ENCODE measurements at regions not wholly inside any gene's neighbourhood (a gene's known extent, or its start where the extent isn't known, plus 50 kb on each side); places are given as distances from the start of the nearest gene placed in this dataset.

DNA sequence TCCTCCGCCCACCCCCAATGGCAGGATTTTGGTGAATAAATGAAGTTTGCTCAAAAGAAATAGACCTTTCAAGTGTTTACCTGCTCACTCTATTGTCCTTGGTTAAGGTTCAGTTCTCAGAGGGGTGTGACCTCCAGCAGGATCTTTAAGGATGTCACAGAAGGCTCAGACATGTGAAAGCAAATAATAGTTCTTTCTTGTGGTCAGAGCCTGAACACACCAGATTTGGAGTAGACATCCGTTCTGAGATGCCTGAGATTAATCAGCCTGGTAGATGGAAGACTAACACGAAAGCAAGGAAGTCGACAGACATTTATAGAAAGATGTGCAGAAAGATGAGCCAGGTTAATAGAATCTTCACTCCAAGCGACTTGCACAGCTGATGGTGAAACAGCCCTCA is 557.9 kb upstream of the CDH11 start:
- TF ChIP-seq ZNF263 (CRISPR knock-in tag; IDR thresholded peaks at IDR 0.05) (no peak), EED (CRISPR knock-in tag; IDR thresholded peaks at IDR 0.05) (no peak), ZBTB21 (CRISPR knock-in tag; IDR thresholded peaks at IDR 0.05) (no peak), SP140L (CRISPR knock-in tag; IDR thresholded peaks at IDR 0.05; ENCODE audit: borderline replicate concordance) (no peak), ZNF556 (CRISPR knock-in tag; IDR thresholded peaks at IDR 0.05; ENCODE audit: borderline replicate concordance) (no peak), GTF2F1 (IDR thresholded peaks at IDR 0.05; ENCODE audit: low read length) (no peak), MTA3 (CRISPR knock-in tag; IDR thresholded peaks at IDR 0.05) (no peak), ZFP41 (CRISPR knock-in tag; IDR thresholded peaks at IDR 0.05; ENCODE audit: borderline replicate concordance) (no peak), HOXA3 (CRISPR knock-in tag; IDR thresholded peaks at IDR 0.05) (no peak), ZNF501 (CRISPR knock-in tag; IDR thresholded peaks at IDR 0.05) (no peak), ATF7-NPFF (CRISPR knock-in tag; IDR thresholded peaks at IDR 0.05; ENCODE audit: low read depth) (no peak), ZNF879 (CRISPR knock-in tag; IDR thresholded peaks at IDR 0.05) (no peak), KDM2A (CRISPR knock-in tag; IDR thresholded peaks at IDR 0.05; ENCODE audit: borderline replicate concordance, low read depth) (no peak), YY1 (IDR thresholded peaks at IDR 0.05; ENCODE audit: insufficient read depth, insufficient replicate concordance, low read depth, low read length) (no peak)
- TF ChIP-seq, protein P1, sequence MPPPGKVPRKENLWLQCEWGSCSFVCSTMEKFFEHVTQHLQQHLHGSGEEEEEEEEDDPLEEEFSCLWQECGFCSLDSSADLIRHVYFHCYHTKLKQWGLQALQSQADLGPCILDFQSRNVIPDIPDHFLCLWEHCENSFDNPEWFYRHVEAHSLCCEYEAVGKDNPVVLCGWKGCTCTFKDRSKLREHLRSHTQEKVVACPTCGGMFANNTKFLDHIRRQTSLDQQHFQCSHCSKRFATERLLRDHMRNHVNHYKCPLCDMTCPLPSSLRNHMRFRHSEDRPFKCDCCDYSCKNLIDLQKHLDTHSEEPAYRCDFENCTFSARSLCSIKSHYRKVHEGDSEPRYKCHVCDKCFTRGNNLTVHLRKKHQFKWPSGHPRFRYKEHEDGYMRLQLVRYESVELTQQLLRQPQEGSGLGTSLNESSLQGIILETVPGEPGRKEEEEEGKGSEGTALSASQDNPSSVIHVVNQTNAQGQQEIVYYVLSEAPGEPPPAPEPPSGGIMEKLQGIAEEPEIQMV (CRISPR knock-in tag; IDR thresholded peaks at IDR 0.05; ENCODE audit: low read depth), result no peak
- TF ChIP-seq, protein P2, sequence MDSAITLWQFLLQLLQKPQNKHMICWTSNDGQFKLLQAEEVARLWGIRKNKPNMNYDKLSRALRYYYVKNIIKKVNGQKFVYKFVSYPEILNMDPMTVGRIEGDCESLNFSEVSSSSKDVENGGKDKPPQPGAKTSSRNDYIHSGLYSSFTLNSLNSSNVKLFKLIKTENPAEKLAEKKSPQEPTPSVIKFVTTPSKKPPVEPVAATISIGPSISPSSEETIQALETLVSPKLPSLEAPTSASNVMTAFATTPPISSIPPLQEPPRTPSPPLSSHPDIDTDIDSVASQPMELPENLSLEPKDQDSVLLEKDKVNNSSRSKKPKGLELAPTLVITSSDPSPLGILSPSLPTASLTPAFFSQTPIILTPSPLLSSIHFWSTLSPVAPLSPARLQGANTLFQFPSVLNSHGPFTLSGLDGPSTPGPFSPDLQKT (CRISPR knock-in tag; IDR thresholded peaks at IDR 0.05; ENCODE audit: borderline replicate concordance), result no peak
- TF ChIP-seq, protein P3, sequence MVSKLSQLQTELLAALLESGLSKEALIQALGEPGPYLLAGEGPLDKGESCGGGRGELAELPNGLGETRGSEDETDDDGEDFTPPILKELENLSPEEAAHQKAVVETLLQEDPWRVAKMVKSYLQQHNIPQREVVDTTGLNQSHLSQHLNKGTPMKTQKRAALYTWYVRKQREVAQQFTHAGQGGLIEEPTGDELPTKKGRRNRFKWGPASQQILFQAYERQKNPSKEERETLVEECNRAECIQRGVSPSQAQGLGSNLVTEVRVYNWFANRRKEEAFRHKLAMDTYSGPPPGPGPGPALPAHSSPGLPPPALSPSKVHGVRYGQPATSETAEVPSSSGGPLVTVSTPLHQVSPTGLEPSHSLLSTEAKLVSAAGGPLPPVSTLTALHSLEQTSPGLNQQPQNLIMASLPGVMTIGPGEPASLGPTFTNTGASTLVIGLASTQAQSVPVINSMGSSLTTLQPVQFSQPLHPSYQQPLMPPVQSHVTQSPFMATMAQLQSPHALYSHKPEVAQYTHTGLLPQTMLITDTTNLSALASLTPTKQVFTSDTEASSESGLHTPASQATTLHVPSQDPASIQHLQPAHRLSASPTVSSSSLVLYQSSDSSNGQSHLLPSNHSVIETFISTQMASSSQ (IDR thresholded peaks at IDR 0.05; ENCODE audit: low read depth), result no peak
- TF ChIP-seq, protein P3 (CRISPR knock-in tag; IDR thresholded peaks at IDR 0.05; ENCODE audit: borderline replicate concordance), result no peak
- no peak for FAIRE-seq

More for the DNA sequence above, 557.9 kb upstream of the CDH11 start:
- no peaks in the 10 kb centered on the region for H3K79me2 ChIP-seq (ENCODE audit: insufficient read depth, low read length)
- no peak overlapping the region for H3K9ac ChIP-seq (ENCODE audit: insufficient read depth, low read depth, low read length)
- in situ Hi-C loops (cut with HindIII; ENCODE audit: extremely low pct_ligation_motif_present, low pct_unique_long_range_greater_than_20kb) (no loop called here), intact Hi-C loops (cut with micrococcal nuclease; ENCODE audit: unreplicated experiment) (no loop called here)
- H3K4me2 ChIP-seq (ENCODE audit: low read depth, low read length), result no peak overlapping the region
- POLR2A ChIA-PET, result no interaction called here
- H3K9me3 ChIP-seq (ENCODE audit: low read length), result peaks cover 18% of the 10 kb centered on the region
- H3K4me3 ChIP-seq (replicated peaks in 1 of 3; ENCODE audit: insufficient read depth in 1 of 3, low read depth in 2 of 3, low read length in 3 of 3), result no peak overlapping the region
- 13% methylated on average over 5 of the region's 5 CpGs for WGBS (ENCODE audit: low lambda C conversion rate)
- ATAC-seq, result no peak
- H3K4me1 ChIP-seq (ENCODE audit: insufficient read depth, low read length), result no peaks in the 10 kb centered on the region
- DNase-seq (ENCODE audit: low spot score), result no peak
- CTCF ChIA-PET (ENCODE audit: low intra/inter-chr PET ratio, low total read pairs), result no interaction called here
- no peaks in the 10 kb centered on the region for H3K36me3 ChIP-seq (replicated peaks in 1 of 2; ENCODE audit: control insufficient read depth in 1 of 2, insufficient read depth in 2 of 2, low read length in 2 of 2)
- H2AFZ ChIP-seq (ENCODE audit: low read length), result no peak overlapping the region
- no TSS peak for BruUV-seq (replicated peaks)
- H3K27me3 ChIP-seq (ENCODE audit: control insufficient read depth in 1 of 2, insufficient read depth in 2 of 2, low read length in 2 of 2), result no peaks in the 10 kb centered on the region
- H3K27ac ChIP-seq (ENCODE audit: extremely low read length, insufficient read depth, low read length), result no peak overlapping the region
- H4K20me1 ChIP-seq (ENCODE audit: insufficient read depth, low read length), result no peaks in the 10 kb centered on the region
